Stomach (tissue), 4 donors: ENCODE measurements at regions not wholly inside any gene's neighbourhood (a gene's known extent, or its start where the extent isn't known, plus 50 kb on each side); places are given as distances from the start of the nearest gene placed in this dataset.
"Not testable (repeated sequence)": the region's sequence is repeated elsewhere in the genome, so short reads cannot be mapped to it uniquely, and the experiment has no call there.

Experiments
- POLR2A ChIP-seq, 4 donors: fragments of 450-650 bp; IDR thresholded peaks; one replicate each; pipeline ENCODE4 v1.6.1; 2016; ENCODE audit warnings: antibody characterized with exemption in 4 of 4, control low read depth in 2 of 4, mild to moderate bottlenecking in 1 of 4, moderate library complexity in 1 of 4
- TF ChIP-seq, protein P1 (sequence below), 7 experiments: fragments of 450-650 bp in 4 of 7; fragments of 200-600 bp in 3 of 7; sonication (generic) in 3 of 7; IDR thresholded peaks; one replicate each; pipeline ENCODE4 v1.5.1; 2016 to 2019; ENCODE audit warnings: antibody characterized with exemption in 7 of 7, control low read depth in 2 of 7, mild to moderate bottlenecking in 1 of 7

DNA sequence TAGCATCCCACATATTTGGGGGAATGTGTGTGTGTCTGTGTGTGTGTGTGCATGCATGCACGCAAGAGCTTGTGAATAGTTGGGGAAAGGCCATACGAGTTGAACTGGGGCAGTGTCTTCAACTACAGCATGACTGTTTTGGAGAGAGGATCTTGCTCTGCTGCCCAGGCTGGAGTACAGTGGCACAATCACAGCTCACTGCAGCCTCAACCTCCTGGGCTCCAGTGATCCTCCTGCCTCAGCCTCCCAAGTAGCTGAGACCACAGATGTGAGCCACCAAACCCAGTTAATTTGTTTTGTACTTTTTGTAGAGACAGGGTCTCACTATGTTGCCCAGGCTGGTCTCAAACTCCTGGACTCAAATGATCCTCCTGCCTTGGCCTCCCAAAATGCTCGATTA is 169.8 kb downstream of the SLC38A4 start:
- TF ChIP-seq, protein P1, sequence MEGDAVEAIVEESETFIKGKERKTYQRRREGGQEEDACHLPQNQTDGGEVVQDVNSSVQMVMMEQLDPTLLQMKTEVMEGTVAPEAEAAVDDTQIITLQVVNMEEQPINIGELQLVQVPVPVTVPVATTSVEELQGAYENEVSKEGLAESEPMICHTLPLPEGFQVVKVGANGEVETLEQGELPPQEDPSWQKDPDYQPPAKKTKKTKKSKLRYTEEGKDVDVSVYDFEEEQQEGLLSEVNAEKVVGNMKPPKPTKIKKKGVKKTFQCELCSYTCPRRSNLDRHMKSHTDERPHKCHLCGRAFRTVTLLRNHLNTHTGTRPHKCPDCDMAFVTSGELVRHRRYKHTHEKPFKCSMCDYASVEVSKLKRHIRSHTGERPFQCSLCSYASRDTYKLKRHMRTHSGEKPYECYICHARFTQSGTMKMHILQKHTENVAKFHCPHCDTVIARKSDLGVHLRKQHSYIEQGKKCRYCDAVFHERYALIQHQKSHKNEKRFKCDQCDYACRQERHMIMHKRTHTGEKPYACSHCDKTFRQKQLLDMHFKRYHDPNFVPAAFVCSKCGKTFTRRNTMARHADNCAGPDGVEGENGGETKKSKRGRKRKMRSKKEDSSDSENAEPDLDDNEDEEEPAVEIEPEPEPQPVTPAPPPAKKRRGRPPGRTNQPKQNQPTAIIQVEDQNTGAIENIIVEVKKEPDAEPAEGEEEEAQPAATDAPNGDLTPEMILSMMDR (IDR thresholded peaks at IDR 0.05) = not testable (repeated sequence)
- TF ChIP-seq POLR2A (IDR thresholded peaks at IDR 0.05) = not testable (repeated sequence)
